HCT116 (cell line): ENCODE measurements at regions not wholly inside any gene's neighbourhood (a gene's known extent, or its start where the extent isn't known, plus 50 kb on each side); places are given as distances from the start of the nearest gene placed in this dataset.
A peak's percentile ranks its signal among the peaks of the same experiment; 100 is the strongest.

ENCODE experiments used
- ATAC-seq: fragments of 200-7000 bp; cut with Tn5 transposase; 2 replicates; pipeline ENCODE4 v1.9.1; 2020; ENCODE audit warnings: mild to moderate bottlenecking, moderate library complexity
- BruUV-seq: library from RNA; stranded (reverse); fragments of 400-500 nt; replicated peaks from 2 replicates; lab custom pipeline; 2021; lab: Mats Ljungman, UMichigan
- CTCF ChIA-PET: fragments of 300-600 bp; sonication (Branson Sonifier 250); formaldehyde crosslinking; loops from one replicate; lab custom pipeline; 2021; ENCODE audit warnings: antibody characterized with exemption; lab: Charles Lee
- POLR2A ChIA-PET: fragments of 300-600, 350-600 bp; sonication (Branson Sonifier 250); formaldehyde crosslinking; loops from one replicate; lab custom pipeline; 2021; ENCODE audit warnings: antibody characterized with exemption; lab: Charles Lee
- RAD21 ChIA-PET, 2 experiments: fragments of 300-600 bp; sonication (Branson Sonifier 250); formaldehyde crosslinking; loops; one replicate each; lab custom pipeline; 2023; ENCODE audit warnings: low total read pairs in 2 of 2; ENCODE audit not compliant: uncharacterized antibody in 2 of 2, unreplicated experiment in 2 of 2, low non-redundant PET in 1 of 2; lab: Charles Lee
- DNase-seq: peaks from one replicate; pipeline ENCODE4 v3.0.0-alpha.2; 2010; ENCODE audit warnings: low read depth, low spot score
- H2AFZ ChIP-seq: fragments of 200-600 bp; shearing (Covaris generic), sonication (generic); 2 replicates; pipeline ENCODE4 v1.6.1; 2017; ENCODE audit warnings: low read depth, mixed run types, mixed read lengths, antibody characterized with exemption, low read length; ENCODE audit not compliant: poor library complexity, severe bottlenecking
- H3K27ac ChIP-seq: 2 replicates; pipeline ENCODE4 v1.5.1; 2012; ENCODE audit warnings: low read depth, low read length
- H3K27me3 ChIP-seq: fragments of 200-600 bp; sonication (generic); 2 replicates; pipeline ENCODE4 v1.6.1; 2016; ENCODE audit warnings: mixed run types, low read length, mixed read lengths; ENCODE audit not compliant: insufficient read depth
- H3K36me3 ChIP-seq, 2 experiments: fragments of 200-500 bp in 1 of 2; fragments of 200-600 bp in 1 of 2; sonication (Bioruptor generic) in 1 of 2; sonication (generic) in 1 of 2; 2 replicates each; pipeline versions ENCODE4 v1.5.1 to v1.6.1; 2014 to 2016; ENCODE audit warnings: low read length in 2 of 2, inconsistent platforms in 1 of 2, mixed read lengths in 1 of 2, mixed run types in 1 of 2; ENCODE audit not compliant: insufficient read depth in 2 of 2, control insufficient read depth in 1 of 2
- H3K4me1 ChIP-seq, 2 experiments: fragments of 200-600 bp in 1 of 2; sonication (generic) in 1 of 2; 2 replicates each; pipeline versions ENCODE4 v1.5.1 to v1.6.1; 2012 to 2017; ENCODE audit warnings: low read length in 2 of 2, inconsistent platforms in 1 of 2, mild to moderate bottlenecking in 1 of 2, mixed read lengths in 1 of 2, mixed run types in 1 of 2, moderate library complexity in 1 of 2; ENCODE audit not compliant: insufficient read depth in 2 of 2, control insufficient read depth in 1 of 2
- H3K4me2 ChIP-seq: fragments of 200-600 bp; sonication (generic); 2 replicates; pipeline ENCODE4 v1.6.1; 2017; ENCODE audit warnings: mixed run types, low read length, mixed read lengths
- H3K4me3 ChIP-seq, 2 experiments: fragments of 200-600 bp in 1 of 2; sonication (generic) in 1 of 2; replicated peaks in 1 of 2; 2 replicates each; pipeline ENCODE4 v1.5.1; 2011 to 2016; ENCODE audit warnings: low read length in 2 of 2, control low read depth in 1 of 2, low read depth in 1 of 2, mild to moderate bottlenecking in 1 of 2, mixed read lengths in 1 of 2, mixed run types in 1 of 2
- H3K79me2 ChIP-seq: fragments of 200-600 bp; sonication (generic); 2 replicates; pipeline ENCODE4 v1.6.1; 2017; ENCODE audit warnings: mild to moderate bottlenecking, mixed run types, low read length, moderate library complexity, mixed read lengths; ENCODE audit not compliant: insufficient read depth
- H3K9ac ChIP-seq: fragments of 200-600 bp; sonication (generic); 2 replicates; pipeline ENCODE4 v1.6.1; 2016; ENCODE audit warnings: low read length, mixed read lengths
- H3K9me2 ChIP-seq: fragments of 200-600 bp; sonication (generic), shearing (Covaris generic); 2 replicates; pipeline ENCODE4 v1.6.1; 2017; ENCODE audit warnings: mixed run types, mild to moderate bottlenecking, moderate library complexity; ENCODE audit not compliant: insufficient read depth
- H3K9me3 ChIP-seq, 2 experiments: fragments of 200-500 bp in 1 of 2; fragments of 200-600 bp in 1 of 2; sonication (Bioruptor generic) in 1 of 2; sonication (generic) in 1 of 2; 2 replicates each; pipeline ENCODE4 v1.6.1; 2014 to 2017; ENCODE audit warnings: low read length in 2 of 2, mixed read lengths in 2 of 2, inconsistent platforms in 1 of 2, low read depth in 1 of 2, mild to moderate bottlenecking in 1 of 2, mixed run types in 1 of 2, moderate library complexity in 1 of 2; ENCODE audit not compliant: control insufficient read depth in 1 of 2, insufficient read depth in 1 of 2
- H4K20me1 ChIP-seq: fragments of 200-600 bp; sonication (generic), shearing (Covaris generic); 2 replicates; pipeline ENCODE4 v1.6.1; 2017; ENCODE audit warnings: mixed run types, mild to moderate bottlenecking, moderate library complexity; ENCODE audit not compliant: insufficient read depth
- CTCF ChIP-seq, 3 experiments: fragments of 200-600 bp in 1 of 3; sonication (generic) in 1 of 3; IDR thresholded peaks in 2 of 3; conservative IDR thresholded peaks in 1 of 3; 2 replicates each; pipeline ENCODE4 v1.5.1; 2012 to 2017; ENCODE audit warnings: low read depth in 2 of 3, low read length in 2 of 3, antibody characterized with exemption in 1 of 3, borderline replicate concordance in 1 of 3, control low read depth in 1 of 3, mild to moderate bottlenecking in 1 of 3, mixed read lengths in 1 of 3, mixed run types in 1 of 3, moderate library complexity in 1 of 3; ENCODE audit not compliant: insufficient read depth in 1 of 3
- EZH2phosphoT487 ChIP-seq: fragments of 200-600 bp; IDR thresholded peaks from 2 replicates; pipeline ENCODE4 v1.6.1; 2018; ENCODE audit warnings: antibody characterized with exemption, borderline replicate concordance
- RAD21 ChIP-seq: IDR thresholded peaks from 2 replicates; pipeline ENCODE4 v1.6.1; 2012; ENCODE audit warnings: low read depth, mild to moderate bottlenecking
- SRF ChIP-seq: IDR thresholded peaks from 2 replicates; pipeline ENCODE4 v1.6.1; 2012; ENCODE audit warnings: low read depth
- TCF7L2 ChIP-seq: IDR thresholded peaks from 2 replicates; pipeline ENCODE4 v1.7.0; 2011; ENCODE audit warnings: borderline replicate concordance, inconsistent platforms; ENCODE audit not compliant: insufficient read depth, insufficient read length; ENCODE audit errors: extremely low read depth
- ZNF274 ChIP-seq: fragments of 200-500 bp; sonication (Bioruptor generic); IDR thresholded peaks from 2 replicates; pipeline ENCODE4 v1.6.1; 2014; ENCODE audit warnings: mild to moderate bottlenecking, low read depth, low read length, inconsistent platforms
- intact Hi-C: fragments of 100-400 bp; cut with micrococcal nuclease; formaldehyde crosslinking; loops from 2 replicates; pipeline ENCODE4 v1.10.0; 2022

- no peaks in the 10 kb centered on the region; a peak in 1 of 4 replicates for H3K9me3 ChIP-seq
- H3K27me3 ChIP-seq = no peaks in the 10 kb centered on the region
- H3K9ac ChIP-seq = no peak overlapping the region
- peak; percentile 93 for ATAC-seq
- intact Hi-C loops = no loop called here
- ChIA-PET POLR2A (interaction anchor here (0.6 to 0.7 kb wide), 2 partner anchors 12 to 655 kb away, joined by 3 read pairs; no protein-coding TSS in a partner anchor), RAD21 (interaction anchor here in 1 of 2 experiments (0.7 to 1.2 kb wide), 2 partner anchors 177 to 234 kb away, joined by 3 to 5 read pairs; no protein-coding TSS in a partner anchor), CTCF (interaction anchor here (0.6 to 2.6 kb wide), 6 partner anchors 12 to 1013 kb away, joined by 3 to 8 read pairs (median 4); no protein-coding TSS in a partner anchor)
- H3K4me1 ChIP-seq = no peaks in the 10 kb centered on the region
- H3K4me3 ChIP-seq = no peak overlapping the region
- no peaks in the 10 kb centered on the region for H4K20me1 ChIP-seq
- no TSS peak for BruUV-seq
- H3K79me2 ChIP-seq = no peaks in the 10 kb centered on the region
- no peak overlapping the region for H3K4me2 ChIP-seq
- no peak overlapping the region for H2AFZ ChIP-seq
- H3K36me3 ChIP-seq = no peaks in the 10 kb centered on the region
- no peak overlapping the region for H3K27ac ChIP-seq
- H3K9me2 ChIP-seq = no peaks in the 10 kb centered on the region
- TF ChIP-seq RAD21 = peak; percentile 58
- TF ChIP-seq SRF = no peak
- TF ChIP-seq CTCF (IDR thresholded peaks at IDR 0.05 in 2 of 3, conservative IDR thresholded peaks at IDR 0.05 in 1 of 3; ENCODE audit: borderline replicate concordance in 1 of 3, insufficient read depth in 1 of 3, low read depth in 2 of 3, low read length in 2 of 3) = peak; percentile 18 to 67 (median 55); a peak in 5 of 6 replicates
- no peak for TF ChIP-seq EZH2phosphoT487
- TF ChIP-seq TCF7L2 = no peak
- TF ChIP-seq, all 23 proteins: peak for 2
- DNase-seq = no peak
Measured at GRCh38 chr1:113219377-113219776, 146.4 kb downstream of the LRIG2 start.

DNA sequence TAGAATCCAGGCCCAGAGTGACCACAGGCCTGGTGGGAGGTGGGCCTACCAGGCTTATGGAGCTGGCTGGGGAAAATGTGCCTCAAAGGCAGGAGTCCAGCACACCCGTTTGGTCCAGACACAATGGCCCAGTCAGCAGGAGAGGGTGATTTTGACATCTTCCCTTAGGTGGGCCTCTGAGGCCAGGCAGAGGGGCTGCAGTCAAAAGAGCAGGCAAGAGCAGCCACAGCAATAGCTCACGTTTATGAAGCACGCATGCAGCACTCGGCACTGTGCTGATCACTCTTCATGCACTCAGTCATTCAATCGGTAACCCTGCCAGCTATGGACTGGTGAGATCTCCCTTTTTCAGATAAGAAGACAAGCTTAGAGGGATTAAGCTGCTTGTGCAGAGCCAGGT, 146.8 kb downstream of the LRIG2 start:
- RAD21 ChIA-PET = interaction anchor here in 1 of 2 experiments (0.7 to 1.2 kb wide), 2 partner anchors 177 to 233 kb away, joined by 3 to 5 read pairs; no protein-coding TSS in a partner anchor
- CTCF ChIA-PET = interaction anchor here (0.6 to 2.6 kb wide), 5 partner anchors 12 to 1012 kb away, joined by 3 to 8 read pairs (median 5); no protein-coding TSS in a partner anchor
- ATAC-seq = peak; percentile 17; the same call in 1 of the 2 replicates

More for the DNA sequence above, 146.8 kb downstream of the LRIG2 start:
- H3K36me3 ChIP-seq = no peaks in the 10 kb centered on the region
- intact Hi-C loops = no loop called here
- no peak overlapping the region for H3K4me3 ChIP-seq
- POLR2A ChIA-PET = interaction anchor here (0.6 kb wide), 1 partner anchor 12 kb away, joined by 3 read pairs; no protein-coding TSS in a partner anchor
- no peaks in the 10 kb centered on the region for H3K27me3 ChIP-seq
- DNase-seq = no peak
- no peaks in the 10 kb centered on the region for H3K9me2 ChIP-seq
- no peak overlapping the region for H3K4me2 ChIP-seq
- no peaks in the 10 kb centered on the region for H3K9me3 ChIP-seq
- no peak overlapping the region for H2AFZ ChIP-seq
- no TSS peak for BruUV-seq
- H3K4me1 ChIP-seq = no peaks in the 10 kb centered on the region
- no peak overlapping the region for H3K9ac ChIP-seq
- TF ChIP-seq ZNF274 = no peak
- no peaks in the 10 kb centered on the region for H4K20me1 ChIP-seq
- H3K27ac ChIP-seq = no peak overlapping the region
- H3K79me2 ChIP-seq = no peaks in the 10 kb centered on the region
